T-cell (primary cell): ENCODE measurements at regions not wholly inside any gene's neighbourhood (a gene's known extent, or its start where the extent isn't known, plus 50 kb on each side); places are given as distances from the start of the nearest gene placed in this dataset.

Source experiments
- ATAC-seq, 4 experiments: fragments of 200-7000 bp in 3 of 4; fragments of 150-1000 bp in 1 of 4; cut with Tn5 transposase; replicated peaks in 1 of 4; 1 replicate in 3 of 4; 2 replicates in 1 of 4; pipeline ENCODE4 v1.10.0; 2021; ENCODE audit warnings: moderate library complexity in 3 of 4, mild to moderate bottlenecking in 2 of 4, moderate number of reproducible peaks in 1 of 4
- CTCF ChIA-PET, 2 donors: fragments of 300-600 bp; sonication (Branson Sonifier 250); formaldehyde crosslinking; loops; one replicate each; lab custom pipeline; 2022; ENCODE audit warnings: antibody characterized with exemption in 2 of 2; lab: Charles Lee
- POLR2A ChIA-PET, 2 donors: fragments of 300-600 bp; sonication (Branson Sonifier 250); formaldehyde crosslinking; loops; one replicate each; lab custom pipeline; 2022; ENCODE audit warnings: antibody characterized with exemption in 2 of 2; lab: Charles Lee
- DNase-seq, 35 experiments: peaks; one replicate each; pipeline versions ENCODE4 v3.0.0 to v3.0.0-alpha.2; 2013 to 2023
- H3K27ac ChIP-seq: one replicate; pipeline ENCODE4 v1.5.1; 2013; ENCODE audit warnings: low read length
- H3K27me3 ChIP-seq, 2 experiments: replicated peaks in 1 of 2; 1 replicate in 1 of 2; 2 replicates in 1 of 2; pipeline versions ENCODE4 v1.6.1 to v1.7.0; 2013; ENCODE audit warnings: low read length in 1 of 2, mixed read lengths in 1 of 2; ENCODE audit not compliant: control insufficient read depth in 2 of 2, insufficient read depth in 2 of 2; ENCODE audit errors: extremely low read depth in 1 of 2
- H3K36me3 ChIP-seq, 2 donors: 1 replicate in 1 of 2; 2 replicates in 1 of 2; pipeline versions ENCODE4 v1.6.1 to v1.7.0; 2013; ENCODE audit warnings: low read length in 1 of 2; ENCODE audit not compliant: control insufficient read depth in 2 of 2, insufficient read depth in 1 of 2; ENCODE audit errors: extremely low read depth in 1 of 2
- H3K4me1 ChIP-seq, 2 experiments: 1 replicate in 1 of 2; 2 replicates in 1 of 2; pipeline versions ENCODE4 v1.6.1 to v1.7.0; 2013; ENCODE audit warnings: low read length in 2 of 2, mixed read lengths in 1 of 2; ENCODE audit not compliant: insufficient read depth in 2 of 2, control insufficient read depth in 1 of 2; ENCODE audit errors: extremely low read depth in 1 of 2
- H3K4me3 ChIP-seq, 2 donors: 1 replicate in 1 of 2; 2 replicates in 1 of 2; pipeline versions ENCODE4 v1.5.1 to v1.7.0; 2013; ENCODE audit warnings: mild to moderate bottlenecking in 2 of 2, low read length in 1 of 2, moderate library complexity in 1 of 2; ENCODE audit not compliant: control insufficient read depth in 1 of 2; ENCODE audit errors: extremely low read depth in 1 of 2
- H3K9me3 ChIP-seq: 2 replicates; pipeline ENCODE4 v1.7.0; 2013
- H3K27ac Mint-ChIP-seq, 2 donors: one replicate each; pipeline ENCODE4 v1.8.0; 2020 to 2021; ENCODE audit warnings: mild to moderate bottlenecking in 2 of 2, mixed read lengths in 2 of 2
- H3K27me3 Mint-ChIP-seq, 2 donors: one replicate each; pipeline ENCODE4 v1.8.0; 2021 to 2022; ENCODE audit warnings: mixed read lengths in 2 of 2
- H3K36me3 Mint-ChIP-seq: one replicate; pipeline ENCODE4 v1.8.0; 2021; ENCODE audit warnings: mixed read lengths
- H3K4me1 Mint-ChIP-seq, 3 donors: one replicate each; pipeline ENCODE4 v1.8.0; 2020 to 2022; ENCODE audit warnings: mixed read lengths in 3 of 3, mild to moderate bottlenecking in 1 of 3
- H3K4me3 Mint-ChIP-seq, 3 donors: one replicate each; pipeline ENCODE4 v1.8.0; 2020 to 2022; ENCODE audit warnings: mild to moderate bottlenecking in 3 of 3, mixed read lengths in 3 of 3, moderate library complexity in 3 of 3
- H3K9me3 Mint-ChIP-seq, 3 donors: one replicate each; pipeline ENCODE4 v1.8.0; 2020 to 2022; ENCODE audit warnings: mixed read lengths in 3 of 3
- WGBS: methylation state at CpG from one replicate; pipeline ENCODE4 v1.1.5; 2013; ENCODE audit warnings: missing lambda C conversion rate; ENCODE audit not compliant: insufficient coverage; 5-methylcytosine and 5-hydroxymethylcytosine counted together

DNA sequence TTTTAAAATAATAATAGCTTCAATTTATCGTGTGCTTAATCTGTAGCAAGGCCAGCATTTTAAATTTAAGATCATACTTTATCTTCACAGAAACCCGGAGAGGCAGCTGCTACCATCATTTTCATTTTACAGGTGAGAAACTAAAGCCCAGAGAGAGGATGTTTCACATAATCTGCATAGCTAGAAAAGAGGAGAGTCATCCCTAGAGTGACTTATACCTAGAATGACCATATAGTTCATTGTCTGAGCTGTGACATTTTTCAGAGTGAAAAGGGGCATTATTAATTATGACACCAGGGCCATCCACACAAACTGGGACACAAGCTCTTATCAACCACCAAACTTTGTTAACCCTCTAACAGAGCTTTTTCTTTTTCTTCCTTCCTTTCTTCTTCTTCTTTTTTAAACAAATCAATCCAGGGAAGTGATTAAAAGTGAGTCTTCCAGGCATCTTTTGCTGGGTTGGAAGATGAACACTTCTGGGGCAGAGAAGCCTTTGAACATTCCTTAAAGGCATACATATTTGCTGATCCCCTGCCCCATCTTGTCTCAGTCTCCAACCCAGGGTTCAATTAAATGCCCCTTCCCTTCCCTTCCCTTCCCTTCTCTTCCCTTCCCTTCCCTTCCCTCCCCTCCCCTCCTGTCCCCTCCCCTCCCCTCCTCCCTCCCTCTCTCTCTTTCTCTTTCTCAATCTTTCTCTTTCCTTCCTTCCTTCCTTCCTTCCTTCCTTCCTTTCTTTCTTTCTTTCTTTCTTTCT lies 272.5 kb upstream of the JAG1 start:
- H3K27ac ChIP-seq, result no peak overlapping the region
- no peak overlapping the region for H3K4me3 ChIP-seq
- Mint-ChIP-seq H3K36me3 (no peaks in the 10 kb centered on the region), H3K27ac (no peak overlapping the region), H3K9me3 (peaks cover 2 to 4% (median 3%) of the 10 kb centered on the region in 3 donors), H3K4me3 (no peak overlapping the region), H3K4me1 (no peaks in the 10 kb centered on the region), H3K27me3 (no peaks in the 10 kb centered on the region)
- H3K9me3 ChIP-seq, result no peaks in the 10 kb centered on the region
- H3K27me3 ChIP-seq, result no peaks in the 10 kb centered on the region
- no peaks in the 10 kb centered on the region for H3K4me1 ChIP-seq
- ChIA-PET POLR2A (no interaction called here), CTCF (no interaction called here)
- WGBS, result no CpG with 5 or more reads among the region's 2 CpGs
- DNase-seq (no peak), ATAC-seq (no peak)
- H3K36me3 ChIP-seq, result no peaks in the 10 kb centered on the region

DNA sequence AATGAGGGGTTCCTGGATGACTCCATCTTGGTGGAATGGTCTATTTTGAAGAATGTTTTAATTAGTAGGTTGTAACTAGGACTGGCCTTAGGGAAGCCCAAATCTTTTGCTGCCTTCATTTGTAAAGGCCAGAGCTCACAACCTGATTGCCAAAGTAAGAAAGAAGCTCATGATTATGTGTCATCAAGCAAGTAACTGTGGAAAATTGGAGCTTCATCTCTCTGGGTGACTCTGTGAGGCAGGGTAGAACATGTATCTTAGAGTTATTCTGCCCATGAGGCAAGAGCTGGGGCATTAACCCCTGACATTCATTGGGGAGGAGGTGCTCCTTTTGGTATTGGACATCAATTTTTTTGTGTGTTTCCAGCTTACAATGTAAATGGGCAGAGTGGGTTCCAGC lies 273.9 kb upstream of the JAG1 start:
- H3K27me3 ChIP-seq, result no peaks in the 10 kb centered on the region
- ATAC-seq (no peak), DNase-seq (no peak)
- no peaks in the 10 kb centered on the region for H3K4me1 ChIP-seq
- Mint-ChIP-seq H3K9me3 (peaks cover 0 to 2% (median 0%) of the 10 kb centered on the region in 3 donors), H3K27me3 (no peaks in the 10 kb centered on the region), H3K27ac (no peak overlapping the region), H3K4me1 (no peaks in the 10 kb centered on the region), H3K4me3 (no peak overlapping the region), H3K36me3 (no peaks in the 10 kb centered on the region)
- H3K27ac ChIP-seq, result no peak overlapping the region
- POLR2A ChIA-PET, result no interaction called here
- CTCF ChIA-PET, result no interaction called here
- no peaks in the 10 kb centered on the region for H3K36me3 ChIP-seq
- H3K4me3 ChIP-seq, result no peak overlapping the region
- no peaks in the 10 kb centered on the region for H3K9me3 ChIP-seq

DNA sequence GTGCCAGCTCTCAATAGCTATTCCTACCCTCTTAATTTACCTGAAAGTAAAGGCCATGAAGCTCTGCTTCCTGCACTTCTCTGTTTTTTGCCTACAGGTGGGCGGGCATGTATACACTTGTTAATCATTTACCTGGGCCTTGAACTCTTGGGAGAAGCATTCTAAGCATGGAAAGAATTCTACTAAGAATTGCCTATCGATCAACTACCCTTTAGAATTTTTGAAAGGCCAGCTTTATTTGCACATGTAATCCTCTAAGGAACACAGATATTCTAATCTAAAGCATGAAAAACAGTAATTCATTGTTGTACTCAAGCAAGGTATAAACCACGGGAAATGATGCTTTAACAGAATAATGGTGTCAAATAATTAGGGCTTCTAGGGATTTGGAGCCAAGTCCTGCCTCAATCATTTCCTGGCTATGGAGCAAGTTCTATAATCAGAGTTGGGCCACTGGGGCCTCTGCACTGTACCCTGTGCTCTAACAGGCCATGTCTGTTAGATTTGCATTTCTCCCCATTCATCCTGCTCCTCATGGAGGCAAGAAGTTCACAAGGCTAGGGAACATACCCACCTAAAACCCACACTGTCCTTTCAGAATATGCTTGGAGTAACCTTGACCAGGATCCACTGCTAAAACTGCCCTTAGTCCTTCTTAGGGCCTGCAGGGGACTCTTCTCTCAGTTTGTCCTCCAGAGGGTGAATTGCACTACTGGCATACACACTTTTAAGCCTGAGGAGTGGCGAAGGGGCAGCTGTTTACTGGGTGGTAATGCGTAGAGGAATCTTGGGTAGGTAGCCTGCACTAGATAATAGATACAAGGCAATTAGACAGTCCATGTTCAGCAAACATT lies 276.4 kb upstream of the JAG1 start:
- WGBS, result 73% methylated on average over 2 of the region's 5 CpGs
- no peak for ATAC-seq
- Mint-ChIP-seq H3K9me3 (no peaks in the 10 kb centered on the region), H3K4me3 (no peak overlapping the region), H3K27me3 (no peaks in the 10 kb centered on the region), H3K27ac (no peak overlapping the region), H3K36me3 (no peaks in the 10 kb centered on the region), H3K4me1 (no peaks in the 10 kb centered on the region)
- Histone ChIP-seq H3K9me3 (no peaks in the 10 kb centered on the region), H3K4me1 (no peaks in the 10 kb centered on the region), H3K27me3 (no peaks in the 10 kb centered on the region), H3K4me3 (no peak overlapping the region), H3K27ac (no peak overlapping the region), H3K36me3 (no peaks in the 10 kb centered on the region)
- ChIA-PET POLR2A (interaction anchor here in 1 of 2 donors (0.7 kb wide), 1 partner anchor 391 kb away, joined by 10 read pairs; no protein-coding TSS in a partner anchor), CTCF (no interaction called here)
- DNase-seq, result no peak

DNA sequence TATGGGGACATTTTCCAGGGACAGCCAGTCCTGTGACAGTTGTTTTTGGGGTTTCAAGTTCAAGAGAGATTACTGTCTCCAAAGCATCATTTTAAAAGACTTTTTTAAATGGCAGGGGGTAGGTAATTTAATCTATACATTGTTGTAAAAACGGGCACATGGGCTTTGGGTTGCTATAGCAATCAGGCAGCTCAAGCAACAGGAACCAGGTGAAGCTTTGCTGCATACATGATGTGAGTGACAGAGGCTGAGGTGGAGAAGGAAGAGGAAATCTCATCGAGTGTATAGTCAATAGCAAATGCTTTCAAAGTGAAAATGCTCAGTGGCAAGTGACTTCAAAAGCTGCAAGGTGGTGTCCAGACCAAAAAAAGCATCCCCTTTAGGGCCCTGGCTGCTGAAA lies 277.4 kb upstream of the JAG1 start:
- ATAC-seq, result no peak
- Mint-ChIP-seq H3K27ac (no peak overlapping the region), H3K9me3 (no peaks in the 10 kb centered on the region), H3K27me3 (no peaks in the 10 kb centered on the region), H3K36me3 (no peaks in the 10 kb centered on the region), H3K4me1 (no peaks in the 10 kb centered on the region), H3K4me3 (no peak overlapping the region)
- H3K9me3 ChIP-seq, result no peaks in the 10 kb centered on the region
- POLR2A ChIA-PET, result no interaction called here
- DNase-seq, result no peak
- no peak overlapping the region for H3K4me3 ChIP-seq
- CTCF ChIA-PET, result no interaction called here
- no peak overlapping the region for H3K27ac ChIP-seq
- no peaks in the 10 kb centered on the region for H3K36me3 ChIP-seq
- 0% methylated on average over 2 of the region's 2 CpGs for WGBS
- H3K4me1 ChIP-seq, result no peaks in the 10 kb centered on the region
- no peaks in the 10 kb centered on the region for H3K27me3 ChIP-seq

DNA sequence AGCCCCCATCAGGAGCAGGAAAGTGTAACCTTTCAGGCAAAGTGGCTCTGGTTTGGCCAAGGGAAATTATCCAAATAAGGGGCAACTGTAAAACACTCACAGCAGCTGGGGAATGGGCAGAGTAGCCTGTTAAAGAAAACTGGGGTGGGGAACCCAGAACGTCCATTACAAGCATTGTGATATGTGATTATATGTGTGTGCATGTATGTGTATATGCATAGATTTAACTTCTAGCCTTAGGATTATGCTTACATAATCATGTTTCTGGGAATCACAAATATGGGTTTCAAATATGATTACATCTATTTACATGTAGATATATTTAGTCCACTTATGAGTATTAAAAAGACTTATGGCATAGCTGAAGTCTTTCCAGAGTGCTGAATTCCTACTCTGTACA lies 278.1 kb upstream of the JAG1 start:
- DNase-seq (no peak), ATAC-seq (no peak)
- no peak overlapping the region for H3K27ac ChIP-seq
- Mint-ChIP-seq H3K4me1 (no peaks in the 10 kb centered on the region), H3K27me3 (no peaks in the 10 kb centered on the region), H3K9me3 (no peaks in the 10 kb centered on the region), H3K27ac (no peak overlapping the region), H3K36me3 (no peaks in the 10 kb centered on the region), H3K4me3 (no peak overlapping the region)
- H3K9me3 ChIP-seq, result no peaks in the 10 kb centered on the region
- ChIA-PET POLR2A (no interaction called here), CTCF (no interaction called here)
- H3K27me3 ChIP-seq, result no peaks in the 10 kb centered on the region
- H3K36me3 ChIP-seq, result no peaks in the 10 kb centered on the region
- no peak overlapping the region for H3K4me3 ChIP-seq
- WGBS, result no CpG with 5 or more reads among the region's 1 CpG
- no peaks in the 10 kb centered on the region for H3K4me1 ChIP-seq

DNA sequence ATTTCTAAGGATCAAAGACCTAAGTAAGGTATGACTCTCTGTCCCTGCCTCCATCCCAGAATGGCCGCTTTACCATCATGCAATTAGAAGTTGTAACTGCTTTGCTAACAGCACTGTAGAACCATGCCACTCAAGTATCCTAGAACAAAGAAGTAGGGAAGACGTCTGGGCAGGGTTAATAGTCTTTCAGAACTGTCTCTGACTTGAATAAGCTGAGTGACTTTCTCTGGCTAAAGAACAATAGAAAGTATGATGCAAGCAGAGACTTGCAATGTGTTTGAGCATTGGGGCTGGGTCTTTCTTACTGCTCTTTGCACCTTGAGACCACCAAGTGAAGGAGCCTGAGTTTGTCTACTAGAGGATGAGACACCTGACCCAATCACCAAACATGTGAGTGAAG lies 279.6 kb upstream of the JAG1 start:
- POLR2A ChIA-PET, result no interaction called here
- no CpG with 5 or more reads among the region's 2 CpGs for WGBS
- H3K36me3 Mint-ChIP-seq, result no peaks in the 10 kb centered on the region
- Histone ChIP-seq H3K36me3 (no peaks in the 10 kb centered on the region), H3K27ac (no peak overlapping the region), H3K9me3 (no peaks in the 10 kb centered on the region), H3K27me3 (no peaks in the 10 kb centered on the region), H3K4me3 (no peak overlapping the region), H3K4me1 (no peaks in the 10 kb centered on the region)
- no peaks in the 10 kb centered on the region for H3K9me3 Mint-ChIP-seq
- no peaks in the 10 kb centered on the region for H3K4me1 Mint-ChIP-seq
- no peak overlapping the region for H3K27ac Mint-ChIP-seq
- no peaks in the 10 kb centered on the region for H3K27me3 Mint-ChIP-seq
- DNase-seq, result no peak
- CTCF ChIA-PET, result no interaction called here
- no peak overlapping the region for H3K4me3 Mint-ChIP-seq
- ATAC-seq, result no peak
